Calu3 (cell line): ENCODE measurements at regions not wholly inside any gene's neighbourhood (a gene's known extent, or its start where the extent isn't known, plus 50 kb on each side); places are given as distances from the start of the nearest gene placed in this dataset.

Experiments used
- BruUV-seq: library from RNA; stranded (reverse); fragments of 400-500 nt; replicated peaks from 2 replicates; lab custom pipeline; 2021; lab: Mats Ljungman, UMichigan
- CTCF ChIA-PET: fragments of 300-600 bp; sonication (Branson Sonifier 250); formaldehyde crosslinking; loops from one replicate; lab custom pipeline; 2022; ENCODE audit warnings: antibody characterized with exemption; lab: Charles Lee
- DNase-seq: peaks from one replicate; pipeline ENCODE4 v3.0.0; 2022
- H3K27ac Mint-ChIP-seq: one replicate; pipeline ENCODE4 v1.8.0; 2022; ENCODE audit warnings: mixed read lengths; ENCODE audit not compliant: unreplicated experiment
- H3K27me3 Mint-ChIP-seq: one replicate; pipeline ENCODE4 v1.8.0; 2022; ENCODE audit warnings: mixed read lengths; ENCODE audit not compliant: unreplicated experiment
- H3K36me3 Mint-ChIP-seq: one replicate; pipeline ENCODE4 v1.8.0; 2022; ENCODE audit warnings: mild to moderate bottlenecking, moderate library complexity, mixed read lengths; ENCODE audit not compliant: insufficient read depth, unreplicated experiment
- H3K4me1 Mint-ChIP-seq: one replicate; pipeline ENCODE4 v1.8.0; 2022; ENCODE audit warnings: mild to moderate bottlenecking, low read depth, mixed read lengths; ENCODE audit not compliant: unreplicated experiment
- H3K4me3 Mint-ChIP-seq: one replicate; pipeline ENCODE4 v1.8.0; 2022; ENCODE audit warnings: mild to moderate bottlenecking, low read depth, moderate library complexity, mixed read lengths; ENCODE audit not compliant: unreplicated experiment
- H3K9me3 Mint-ChIP-seq: one replicate; pipeline ENCODE4 v1.8.0; 2022; ENCODE audit warnings: low read depth, mixed read lengths; ENCODE audit not compliant: unreplicated experiment
- intact Hi-C: fragments of 100-400 bp; cut with micrococcal nuclease; formaldehyde crosslinking; loops from one replicate; pipeline ENCODE4 v1.10.0; 2022; ENCODE audit not compliant: unreplicated experiment
- TF ChIP-seq, protein P1 (sequence below): fragments of 200-600 bp; IDR thresholded peaks from one replicate; pipeline ENCODE4 v1.8.0; 2022; ENCODE audit warnings: antibody characterized with exemption; ENCODE audit not compliant: unreplicated experiment

DNA sequence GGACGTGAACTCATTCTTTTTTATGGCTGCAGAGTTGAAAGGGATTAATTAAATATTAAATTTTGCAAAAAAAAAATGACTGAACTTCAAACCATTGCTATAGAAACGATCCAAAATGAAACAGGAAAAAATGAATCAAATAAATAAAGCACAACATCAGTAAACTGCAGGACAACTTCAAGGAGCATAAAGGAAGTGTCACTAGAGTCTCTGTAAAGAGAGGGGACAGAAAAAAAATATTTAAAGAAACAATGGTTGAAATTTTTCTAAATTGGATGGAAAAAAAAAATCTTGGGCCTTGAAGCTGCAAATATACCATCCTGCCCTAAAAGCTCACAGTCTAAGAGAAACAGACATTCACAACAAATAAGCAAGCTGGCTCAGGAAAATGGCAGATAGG lies 339.3 kb upstream of the INTU start:
- no peaks in the 10 kb centered on the region for H3K36me3 Mint-ChIP-seq
- CTCF ChIA-PET: interaction anchor here (0.5 kb wide), 1 partner anchor 10 kb away, joined by 7 read pairs; no protein-coding TSS in a partner anchor
- TF ChIP-seq, protein P1, sequence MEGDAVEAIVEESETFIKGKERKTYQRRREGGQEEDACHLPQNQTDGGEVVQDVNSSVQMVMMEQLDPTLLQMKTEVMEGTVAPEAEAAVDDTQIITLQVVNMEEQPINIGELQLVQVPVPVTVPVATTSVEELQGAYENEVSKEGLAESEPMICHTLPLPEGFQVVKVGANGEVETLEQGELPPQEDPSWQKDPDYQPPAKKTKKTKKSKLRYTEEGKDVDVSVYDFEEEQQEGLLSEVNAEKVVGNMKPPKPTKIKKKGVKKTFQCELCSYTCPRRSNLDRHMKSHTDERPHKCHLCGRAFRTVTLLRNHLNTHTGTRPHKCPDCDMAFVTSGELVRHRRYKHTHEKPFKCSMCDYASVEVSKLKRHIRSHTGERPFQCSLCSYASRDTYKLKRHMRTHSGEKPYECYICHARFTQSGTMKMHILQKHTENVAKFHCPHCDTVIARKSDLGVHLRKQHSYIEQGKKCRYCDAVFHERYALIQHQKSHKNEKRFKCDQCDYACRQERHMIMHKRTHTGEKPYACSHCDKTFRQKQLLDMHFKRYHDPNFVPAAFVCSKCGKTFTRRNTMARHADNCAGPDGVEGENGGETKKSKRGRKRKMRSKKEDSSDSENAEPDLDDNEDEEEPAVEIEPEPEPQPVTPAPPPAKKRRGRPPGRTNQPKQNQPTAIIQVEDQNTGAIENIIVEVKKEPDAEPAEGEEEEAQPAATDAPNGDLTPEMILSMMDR: no peak
- no TSS peak for BruUV-seq
- DNase-seq: no peak
- H3K4me1 Mint-ChIP-seq: no peaks in the 10 kb centered on the region
- H3K4me3 Mint-ChIP-seq: no peak overlapping the region
- intact Hi-C loops: no loop called here
- no peak overlapping the region for H3K27ac Mint-ChIP-seq
- H3K9me3 Mint-ChIP-seq: peaks cover 6% of the 10 kb centered on the region
- no peaks in the 10 kb centered on the region for H3K27me3 Mint-ChIP-seq

DNA sequence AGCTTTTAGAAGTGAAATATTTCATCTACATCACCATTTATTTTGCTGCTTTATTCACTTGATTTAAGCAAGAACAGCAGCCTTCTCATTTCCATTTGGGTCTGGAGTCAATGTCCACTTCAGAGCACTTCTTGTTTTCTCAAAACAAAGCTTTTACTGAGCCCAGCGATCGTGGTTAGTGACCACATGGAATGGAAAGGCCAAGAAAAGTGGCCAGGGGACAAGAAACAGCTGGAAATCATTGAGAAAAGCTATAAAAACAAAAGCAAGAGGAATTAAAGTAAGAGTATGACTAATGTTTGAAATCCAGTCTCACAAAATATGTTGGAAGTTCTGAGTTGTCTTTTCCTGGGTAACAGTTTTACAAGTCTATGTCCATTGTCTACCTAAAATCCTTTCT lies 328.4 kb upstream of the INTU start:
- DNase-seq: no peak
- TF ChIP-seq, protein P1: no peak
- intact Hi-C loops: no loop called here
- Mint-ChIP-seq H3K27me3 (no peaks in the 10 kb centered on the region), H3K27ac (no peak overlapping the region), H3K4me1 (no peaks in the 10 kb centered on the region), H3K36me3 (no peaks in the 10 kb centered on the region), H3K4me3 (no peak overlapping the region), H3K9me3 (peaks cover 2% of the 10 kb centered on the region)
- CTCF ChIA-PET: no interaction called here
- no TSS peak for BruUV-seq

DNA sequence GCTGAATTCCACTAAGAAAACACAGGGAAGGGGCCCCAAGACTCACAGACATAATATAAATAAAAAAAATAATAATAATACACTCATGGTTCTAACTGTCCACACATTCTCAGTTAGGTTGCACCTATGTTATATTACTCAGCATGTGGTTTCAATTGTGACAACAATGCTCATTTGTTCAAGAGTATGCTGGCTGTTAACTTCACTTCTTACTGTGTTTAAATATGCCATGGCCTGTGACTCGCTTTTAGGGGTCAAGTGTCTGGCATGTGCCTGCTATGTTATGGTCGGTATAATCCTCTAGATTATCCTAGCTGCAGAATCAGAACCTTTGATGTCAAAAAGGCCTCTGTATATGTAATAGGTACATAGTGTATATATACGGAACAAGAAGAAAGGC lies 324.8 kb upstream of the INTU start:
- H3K27me3 Mint-ChIP-seq: no peaks in the 10 kb centered on the region
- no peak overlapping the region for H3K4me3 Mint-ChIP-seq
- BruUV-seq: no TSS peak
- no peak overlapping the region for H3K27ac Mint-ChIP-seq
- no peaks in the 10 kb centered on the region for H3K36me3 Mint-ChIP-seq
- H3K9me3 Mint-ChIP-seq: peaks cover 4% of the 10 kb centered on the region
- CTCF ChIA-PET: no interaction called here
- TF ChIP-seq, protein P1: no peak
- H3K4me1 Mint-ChIP-seq: no peaks in the 10 kb centered on the region
- DNase-seq: no peak
- intact Hi-C loops: no loop called here

DNA sequence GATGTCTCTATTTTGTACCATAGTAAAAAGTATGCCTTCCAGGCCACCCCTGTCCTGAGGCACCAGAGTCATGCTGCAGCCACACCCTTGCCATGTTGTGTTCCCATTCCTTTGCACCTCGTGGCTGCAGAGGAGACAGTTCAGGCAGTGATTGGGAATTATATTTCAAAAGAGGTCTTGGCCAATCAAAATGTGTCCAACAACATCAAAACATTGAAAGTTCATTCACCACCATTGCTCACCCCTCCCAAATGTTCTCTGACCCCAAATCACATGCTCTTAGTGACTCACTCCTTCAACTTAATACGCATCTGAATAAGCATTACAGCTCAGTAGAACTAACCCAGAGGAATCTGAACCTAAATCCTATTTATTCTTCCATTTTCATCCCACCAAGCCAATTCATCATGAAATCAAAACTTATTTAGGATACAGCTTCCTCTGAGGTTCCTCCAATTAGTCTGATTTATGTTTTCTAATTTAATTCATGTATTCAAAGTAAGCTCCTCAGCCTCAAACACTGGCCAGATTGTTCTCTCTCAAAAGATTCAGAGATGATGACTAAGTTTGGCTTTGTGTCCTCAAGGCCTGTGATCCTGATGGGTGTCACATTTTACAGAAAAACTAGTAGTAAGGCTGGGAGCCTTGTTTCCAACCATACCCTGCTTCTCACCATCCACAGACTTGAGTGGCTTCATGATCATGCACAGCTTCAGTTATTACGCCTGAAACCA lies 323.2 kb upstream of the INTU start:
- CTCF ChIA-PET: no interaction called here
- TF ChIP-seq, protein P1: no peak
- Mint-ChIP-seq H3K27ac (no peak overlapping the region), H3K27me3 (no peaks in the 10 kb centered on the region), H3K4me1 (no peaks in the 10 kb centered on the region), H3K4me3 (no peak overlapping the region), H3K9me3 (peaks cover 13% of the 10 kb centered on the region), H3K36me3 (no peaks in the 10 kb centered on the region)
- DNase-seq: no peak
- no TSS peak for BruUV-seq
- intact Hi-C loops: no loop called here
